ENCODE measurements at regions not wholly inside any gene's neighbourhood (a gene's known extent, or its start where the extent isn't known, plus 50 kb on each side); places are given as distances from the start of the nearest gene placed in this dataset.
"Not testable (repeated sequence)": the region's sequence is repeated elsewhere in the genome, so short reads cannot be mapped to it uniquely, and the experiment has no call there.

DNA sequence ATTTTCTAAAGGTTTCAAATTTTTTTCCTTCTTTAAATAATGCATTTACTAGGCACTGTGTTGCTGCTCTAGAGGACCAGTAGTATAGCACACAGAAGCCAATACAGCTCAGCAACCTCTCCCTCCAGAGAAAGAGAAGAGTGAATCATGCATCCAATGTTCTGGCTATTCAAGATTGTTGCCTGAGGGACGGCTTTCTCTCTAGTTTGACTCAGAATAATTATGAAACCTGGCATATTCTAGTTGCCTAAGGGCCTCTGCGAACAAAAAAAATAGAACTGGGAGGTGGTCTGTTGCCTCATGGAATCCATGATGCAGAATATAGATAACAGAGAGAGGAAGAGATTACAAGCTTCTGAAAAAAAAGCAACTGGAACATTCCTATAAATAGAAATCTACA lies 1233.3 kb upstream of the PABPC4L start:
- H3K4me3 Mint-ChIP-seq = no peak overlapping the region
- TF ChIP-seq CTCF (IDR thresholded peaks at IDR 0.05; ENCODE audit: unreplicated experiment in 3 of 3) = no peak
- H3K9me3 Mint-ChIP-seq = peaks cover 15% of the 10 kb centered on the region
- H3K36me3 Mint-ChIP-seq (ENCODE audit: low read depth) = no peaks in the 10 kb centered on the region
- no peaks in the 10 kb centered on the region for H3K27me3 Mint-ChIP-seq (ENCODE audit: low read depth)
- no peak overlapping the region for H3K27ac Mint-ChIP-seq
- no peaks in the 10 kb centered on the region for H3K4me1 Mint-ChIP-seq

- H3K27me3 Mint-ChIP-seq (ENCODE audit: low read depth) = no peaks in the 10 kb centered on the region
- no peak overlapping the region for H3K4me3 Mint-ChIP-seq
- H3K9me3 Mint-ChIP-seq = no peaks in the 10 kb centered on the region
- no peak for TF ChIP-seq CTCF (IDR thresholded peaks at IDR 0.05; ENCODE audit: unreplicated experiment in 3 of 3)
- no peak overlapping the region for H3K27ac Mint-ChIP-seq
- no peaks in the 10 kb centered on the region for H3K36me3 Mint-ChIP-seq (ENCODE audit: low read depth)
- no peaks in the 10 kb centered on the region for H3K4me1 Mint-ChIP-seq
These were observed 1227.9 kb upstream of the PABPC4L start for GRCh38 chr4:135429528-135429927.

GRCh38 chr4:135418353-135418752 lies 1216.8 kb upstream of the PABPC4L start:
- no peaks in the 10 kb centered on the region for H3K4me1 Mint-ChIP-seq
- H3K27ac Mint-ChIP-seq = no peak overlapping the region
- TF ChIP-seq CTCF (IDR thresholded peaks at IDR 0.05; ENCODE audit: unreplicated experiment in 3 of 3) = no peak
- no peaks in the 10 kb centered on the region for H3K36me3 Mint-ChIP-seq (ENCODE audit: low read depth)
- peaks cover 5% of the 10 kb centered on the region for H3K9me3 Mint-ChIP-seq
- H3K27me3 Mint-ChIP-seq (ENCODE audit: low read depth) = peaks cover 3% of the 10 kb centered on the region
- no peak overlapping the region for H3K4me3 Mint-ChIP-seq

GRCh38 chr4:135412213-135412612 lies 1210.6 kb upstream of the PABPC4L start:
- peaks cover 12% of the 10 kb centered on the region for H3K9me3 Mint-ChIP-seq
- H3K27me3 Mint-ChIP-seq (ENCODE audit: low read depth) = peaks cover 3% of the 10 kb centered on the region
- no peak overlapping the region for H3K27ac Mint-ChIP-seq
- peaks cover 12% of the 10 kb centered on the region for H3K4me1 Mint-ChIP-seq
- no peaks in the 10 kb centered on the region for H3K36me3 Mint-ChIP-seq (ENCODE audit: low read depth)
- H3K4me3 Mint-ChIP-seq = no peak overlapping the region
- TF ChIP-seq CTCF (IDR thresholded peaks at IDR 0.05; ENCODE audit: unreplicated experiment in 3 of 3) = no peak

GRCh38 chr4:135411251-135411650 lies 1209.7 kb upstream of the PABPC4L start:
- peaks cover 3% of the 10 kb centered on the region for H3K27me3 Mint-ChIP-seq (ENCODE audit: low read depth)
- peaks cover 12% of the 10 kb centered on the region for H3K9me3 Mint-ChIP-seq
- no peak overlapping the region for H3K4me3 Mint-ChIP-seq

GRCh38 chr4:135409261-135409660 lies 1207.7 kb upstream of the PABPC4L start:
- Mint-ChIP-seq H3K9me3 (peaks cover 25% of the 10 kb centered on the region), H3K4me1 (peaks cover 12% of the 10 kb centered on the region)
- H3K27ac Mint-ChIP-seq; H3K4me3 Mint-ChIP-seq; H3K36me3 Mint-ChIP-seq (ENCODE audit: low read depth); H3K27me3 Mint-ChIP-seq (ENCODE audit: low read depth): not testable (repeated sequence)

More at GRCh38 chr4:135411251-135411650, 1209.7 kb upstream of the PABPC4L start:
- H3K27ac Mint-ChIP-seq = no peak overlapping the region
- TF ChIP-seq CTCF (IDR thresholded peaks at IDR 0.05; ENCODE audit: unreplicated experiment in 3 of 3) = no peak
- H3K36me3 Mint-ChIP-seq (ENCODE audit: low read depth) = no peaks in the 10 kb centered on the region
- H3K4me1 Mint-ChIP-seq = peaks cover 12% of the 10 kb centered on the region

Data from nephron (organoid).